HepG2 (cell line): ENCODE measurements at regions not wholly inside any gene's neighbourhood (a gene's known extent, or its start where the extent isn't known, plus 50 kb on each side); places are given as distances from the start of the nearest gene placed in this dataset.

ENCODE experiments used
- ATAC-seq: fragments of 200-7000 bp; cut with Tn5 transposase; 3 replicates; pipeline ENCODE4 v1.9.1; 2020; ENCODE audit warnings: mild to moderate bottlenecking, moderate library complexity
- BruUV-seq: library from RNA; stranded (reverse); fragments of 400-500 nt; replicated peaks from 2 replicates; lab custom pipeline; 2021; lab: Mats Ljungman, UMichigan
- CTCF ChIA-PET: fragments of 300-600 bp; formaldehyde crosslinking; extraction: SDS; loops from one replicate; lab custom pipeline; 2021; ENCODE audit warnings: low total read pairs, inconsistent platforms, low intra/inter-chr PET ratio; lab: Yijun Ruan, JAX
- POLR2A ChIA-PET: fragments of 350-600 bp; sonication (Branson Sonifier 250); formaldehyde crosslinking; loops from one replicate; lab custom pipeline; 2020; ENCODE audit warnings: antibody characterized with exemption, inconsistent platforms; lab: Yijun Ruan, JAX
- DNase-seq: peaks from one replicate; pipeline ENCODE4 v3.0.0-alpha.2; 2015; ENCODE audit warnings: low spot score
- FAIRE-seq: peaks from 3 replicates; lab custom pipeline; 2011; peaks lifted over from hg19 to GRCh38; lab: Jason Lieb, UNC
- H2AFZ ChIP-seq: one replicate; pipeline ENCODE4 v1.6.1; 2011; ENCODE audit warnings: low read length, inconsistent platforms
- H3K27ac ChIP-seq: fragments of 300-600 bp; 3 replicates; pipeline ENCODE4 v1.8.0; 2011; ENCODE audit warnings: mixed run types, mild to moderate bottlenecking, mixed read lengths, low read length, inconsistent platforms; ENCODE audit not compliant: insufficient read depth; ENCODE audit errors: extremely low read length
- H3K27me3 ChIP-seq, 2 experiments: fragments of 200-600 bp in 1 of 2; 2 replicates in 1 of 2; 3 replicates in 1 of 2; pipeline versions ENCODE4 v1.6.0 to v1.8.0; 2011; ENCODE audit warnings: low read length in 2 of 2, mild to moderate bottlenecking in 2 of 2, moderate library complexity in 2 of 2, inconsistent platforms in 1 of 2; ENCODE audit not compliant: insufficient read depth in 2 of 2, control insufficient read depth in 1 of 2
- H3K36me3 ChIP-seq, 2 experiments: fragments of 200-600 bp in 1 of 2; replicated peaks in 1 of 2; 2 replicates in 1 of 2; 3 replicates in 1 of 2; pipeline versions ENCODE4 v1.5.1 to v1.8.0; 2011; ENCODE audit warnings: low read length in 2 of 2, inconsistent platforms in 1 of 2; ENCODE audit not compliant: insufficient read depth in 2 of 2, control insufficient read depth in 1 of 2
- H3K4me1 ChIP-seq: 2 replicates; pipeline ENCODE4 v1.5.1; 2012; ENCODE audit warnings: low read length, inconsistent platforms; ENCODE audit not compliant: insufficient read depth
- H3K4me2 ChIP-seq: 2 replicates; pipeline ENCODE4 v1.6.0; 2011; ENCODE audit warnings: low read depth, low read length, inconsistent platforms
- H3K4me3 ChIP-seq, 3 experiments: fragments of 200-600 bp in 1 of 3; sonication (generic), shearing (Covaris generic) in 1 of 3; replicated peaks in 1 of 3; 2 replicates each; pipeline ENCODE4 v1.5.1; 2011 to 2016; ENCODE audit warnings: low read length in 3 of 3, inconsistent platforms in 2 of 3, low read depth in 2 of 3, mild to moderate bottlenecking in 2 of 3, control low read depth in 1 of 3, mixed read lengths in 1 of 3; ENCODE audit not compliant: insufficient read depth in 1 of 3
- H3K79me2 ChIP-seq: one replicate; pipeline ENCODE4 v1.6.1; 2011; ENCODE audit warnings: low read length, inconsistent platforms; ENCODE audit not compliant: insufficient read depth
- H3K9ac ChIP-seq: 2 replicates; pipeline ENCODE4 v1.6.0; 2011; ENCODE audit warnings: mild to moderate bottlenecking, low read depth, low read length, inconsistent platforms; ENCODE audit not compliant: insufficient read depth
- H3K9me3 ChIP-seq: 2 replicates; pipeline ENCODE4 v1.5.1; 2012; ENCODE audit warnings: mild to moderate bottlenecking, low read length
- H4K20me1 ChIP-seq: 2 replicates; pipeline ENCODE4 v1.6.0; 2011; ENCODE audit warnings: inconsistent platforms, mild to moderate bottlenecking, low read length, moderate library complexity; ENCODE audit not compliant: insufficient read depth
- HMGXB4 ChIP-seq, 2 experiments: sonication (generic) in 1 of 2; formaldehyde crosslinking in 1 of 2; IDR thresholded peaks; 2 replicates each; pipeline versions ENCODE4 v1.4.0 to v1.6.1; 2018 to 2020; ENCODE audit warnings: missing genetic modification reagents in 2 of 2, borderline replicate concordance in 1 of 2, low read depth in 1 of 2, mild to moderate bottlenecking in 1 of 2, missing biosample characterization in 1 of 2
- MNT ChIP-seq: fragments of 450-650 bp; IDR thresholded peaks from 2 replicates; pipeline ENCODE4 v1.6.1; 2016
- NFE2L2 ChIP-seq: fragments of 150-350 bp; IDR thresholded peaks from 2 replicates; pipeline ENCODE4 v1.6.1; 2014; ENCODE audit warnings: low read length
- PCBP1 ChIP-seq: fragments of 200-400 bp; formaldehyde crosslinking; IDR thresholded peaks from 2 replicates; pipeline ENCODE4 v1.6.1; 2017; ENCODE audit warnings: mild to moderate bottlenecking, low read depth, low read length, borderline replicate concordance
- RFXANK ChIP-seq: IDR thresholded peaks from 2 replicates; pipeline ENCODE4 v1.6.1; 2016
- SRY ChIP-seq: sonication (generic); formaldehyde crosslinking; IDR thresholded peaks from 2 replicates; pipeline ENCODE4 v1.8.0; 2022; ENCODE audit warnings: mild to moderate bottlenecking, missing genetic modification reagents
- ZEB1 ChIP-seq: IDR thresholded peaks from 2 replicates; pipeline ENCODE4 v1.6.1; 2012; ENCODE audit warnings: mild to moderate bottlenecking, low read depth, inconsistent platforms; ENCODE audit not compliant: insufficient replicate concordance
- ZNF441 ChIP-seq: sonication (generic); formaldehyde crosslinking; IDR thresholded peaks from 2 replicates; pipeline ENCODE4 v1.7.0; 2021; ENCODE audit warnings: missing genetic modification reagents, borderline replicate concordance
- ZNF800 ChIP-seq: sonication (generic); formaldehyde crosslinking; IDR thresholded peaks from 2 replicates; pipeline ENCODE4 v1.4.0; 2020; ENCODE audit warnings: missing genetic modification reagents
- WGBS: methylation state at CpG from one replicate; pipeline ENCODE4 v1.1.6; 2017; ENCODE audit warnings: low lambda C conversion rate; 5-methylcytosine and 5-hydroxymethylcytosine counted together
- in situ Hi-C: cut with HindIII; loops from 2 replicates; pipeline ENCODE4 v1.10.0; 2017; ENCODE audit warnings: low pct_unique_long_range_greater_than_20kb; ENCODE audit not compliant: extremely low pct_ligation_motif_present
- intact Hi-C: fragments of 100-400 bp; cut with micrococcal nuclease; formaldehyde crosslinking; loops from one replicate; pipeline ENCODE4 v1.10.0; 2022; ENCODE audit not compliant: unreplicated experiment

DNA sequence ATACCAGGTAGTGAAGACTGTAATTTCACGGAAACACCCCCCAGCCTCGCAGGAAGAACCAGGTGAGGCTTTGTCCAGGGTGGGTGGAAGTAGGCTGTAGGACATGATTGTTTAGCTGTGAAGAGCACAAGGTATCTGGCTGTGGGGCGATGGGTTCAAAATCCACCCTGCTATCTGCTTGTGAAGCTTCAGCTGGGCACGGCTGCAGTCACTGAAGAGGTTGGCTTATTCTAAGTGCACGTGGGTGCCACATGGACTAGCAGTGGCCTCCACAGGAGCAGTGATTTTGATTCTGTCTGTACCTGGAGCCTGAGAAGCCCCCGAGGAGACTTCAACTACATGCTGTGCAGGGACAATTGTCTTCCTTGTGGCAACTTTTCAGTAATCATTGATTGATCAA is 254.1 kb downstream of the FGF9 start:
- ATAC-seq (no peak; the same call in 2 of the 3 replicates), FAIRE-seq (no peak), DNase-seq (no peak)
- 47% methylated on average over 4 of the region's 6 CpGs for WGBS
- H3K27me3 ChIP-seq: no peaks in the 10 kb centered on the region; a peak in 1 of 5 replicates
- POLR2A ChIA-PET: no interaction called here
- no peaks in the 10 kb centered on the region for H3K36me3 ChIP-seq
- no peak overlapping the region for H3K27ac ChIP-seq
- H2AFZ ChIP-seq: no peak overlapping the region
- no peaks in the 10 kb centered on the region for H3K9me3 ChIP-seq
- TF ChIP-seq NFE2L2 (no peak), ZNF800 (CRISPR knock-in tag) (no peak), RFXANK (no peak), MNT (peak; percentile 54), SRY (no peak), ZNF441 (peak; percentile 81; the same call in 1 of the 2 replicates)
- H3K79me2 ChIP-seq: no peaks in the 10 kb centered on the region
- no peak overlapping the region for H3K4me3 ChIP-seq
- H3K4me1 ChIP-seq: peaks cover 7% of the 10 kb centered on the region; the same call in 1 of the 2 replicates
- no peak overlapping the region for H3K9ac ChIP-seq
- H4K20me1 ChIP-seq: no peaks in the 10 kb centered on the region
- CTCF ChIA-PET: no interaction called here
- BruUV-seq: no TSS peak
- intact Hi-C loops: no loop called here
- H3K4me2 ChIP-seq: no peak overlapping the region
- in situ Hi-C loops: no loop called here

- no peak overlapping the region for H3K27ac ChIP-seq
- no peak for DNase-seq
- FAIRE-seq: no peak
- 38% methylated on average over 5 of the region's 6 CpGs for WGBS
- H4K20me1 ChIP-seq: no peaks in the 10 kb centered on the region
- no peaks in the 10 kb centered on the region for H3K9me3 ChIP-seq
- H3K4me1 ChIP-seq: peaks cover 7% of the 10 kb centered on the region; the same call in 1 of the 2 replicates
- ChIA-PET CTCF (no interaction called here), POLR2A (no interaction called here)
- H3K36me3 ChIP-seq: no peaks in the 10 kb centered on the region
- intact Hi-C loops (no loop called here), in situ Hi-C loops (no loop called here)
- H3K79me2 ChIP-seq: no peaks in the 10 kb centered on the region
- no peak for ATAC-seq
- H3K4me2 ChIP-seq: no peak overlapping the region
- no peak overlapping the region for H3K9ac ChIP-seq
- TF ChIP-seq HMGXB4 (CRISPR knock-in tag; IDR thresholded peaks at IDR 0.05; ENCODE audit: borderline replicate concordance in 1 of 2, low read depth in 1 of 2): no peak
- TF ChIP-seq ZEB1: no peak
- TF ChIP-seq PCBP1: no peak
- H3K4me3 ChIP-seq: no peak overlapping the region
- H3K27me3 ChIP-seq: no peaks in the 10 kb centered on the region; a peak in 1 of 5 replicates
- no peak overlapping the region for H2AFZ ChIP-seq
- no TSS peak for BruUV-seq
Measured at GRCh38 chr13:21925720-21926119, 254.8 kb downstream of the FGF9 start.
